K562 (cell line): ENCODE measurements at regions not wholly inside any gene's neighbourhood (a gene's known extent, or its start where the extent isn't known, plus 50 kb on each side); places are given as distances from the start of the nearest gene placed in this dataset.
A peak's percentile ranks its signal among the peaks of the same experiment; 100 is the strongest.

Source experiments
- ATAC-seq: fragments of 200-7000 bp; cut with Tn5 transposase; 3 replicates; pipeline ENCODE4 v1.9.1; 2020; ENCODE audit warnings: moderate library complexity
- BruUV-seq: library from RNA; stranded (reverse); fragments of 400-500 nt; replicated peaks from 2 replicates; lab custom pipeline; 2021; lab: Mats Ljungman, UMichigan
- CTCF ChIA-PET: fragments of 300-600 bp; formaldehyde crosslinking; extraction: SDS; loops from one replicate; lab custom pipeline; 2021; ENCODE audit warnings: low intra/inter-chr PET ratio; lab: Yijun Ruan, JAX
- POLR2A ChIA-PET: fragments of 300-600, 350-650 bp; sonication (Branson Sonifier 250); formaldehyde crosslinking; extraction: SDS; loops from one replicate; lab custom pipeline; 2021; ENCODE audit warnings: antibody characterized with exemption, inconsistent platforms; lab: Yijun Ruan, JAX
- DNase-seq, 4 experiments: peaks; one replicate each; pipeline versions ENCODE4 v3.0.0 to v3.0.0-alpha.2; 2011 to 2018; ENCODE audit warnings: low spot score in 3 of 4, mixed read lengths in 3 of 4; ENCODE audit errors: extremely low read depth in 1 of 4
- FAIRE-seq: peaks from 2 replicates; lab custom pipeline; 2011; peaks lifted over from hg19 to GRCh38; lab: Jason Lieb, UNC
- H2AFZ ChIP-seq: 2 replicates; pipeline ENCODE4 v1.6.0; 2011; ENCODE audit warnings: low read depth, low read length, control low read depth, inconsistent platforms
- H3K27ac ChIP-seq: fragments of 200-600 bp; 3 replicates; pipeline ENCODE4 v1.8.0; 2011; ENCODE audit warnings: low read depth, mild to moderate bottlenecking, control low read depth, inconsistent platforms, low read length, moderate library complexity, mixed read lengths; ENCODE audit errors: extremely low read depth
- H3K27me3 ChIP-seq, 2 experiments: fragments of 300-600 bp in 1 of 2; 2 replicates in 1 of 2; 3 replicates in 1 of 2; pipeline versions ENCODE4 v1.6.0 to v1.8.0; 2011; ENCODE audit warnings: inconsistent platforms in 2 of 2, low read length in 2 of 2, mild to moderate bottlenecking in 1 of 2, mixed read lengths in 1 of 2, moderate library complexity in 1 of 2; ENCODE audit not compliant: control insufficient read depth in 2 of 2, insufficient read depth in 2 of 2
- H3K36me3 ChIP-seq: fragments of 300-600 bp; 3 replicates; pipeline ENCODE4 v1.8.0; 2011; ENCODE audit warnings: mild to moderate bottlenecking, low read length, inconsistent platforms; ENCODE audit not compliant: control insufficient read depth, insufficient read depth
- H3K4me1 ChIP-seq, 2 experiments: fragments of 200-600 bp in 1 of 2; replicated peaks in 1 of 2; 2 replicates in 1 of 2; 3 replicates in 1 of 2; pipeline versions ENCODE4 v1.5.1 to v1.8.0; 2011; ENCODE audit warnings: inconsistent platforms in 2 of 2, low read length in 2 of 2, mild to moderate bottlenecking in 1 of 2, mixed read lengths in 1 of 2, moderate library complexity in 1 of 2; ENCODE audit not compliant: control insufficient read depth in 2 of 2, insufficient read depth in 2 of 2
- H3K4me2 ChIP-seq: 2 replicates; pipeline ENCODE4 v1.6.1; 2011; ENCODE audit warnings: low read length, control low read depth, inconsistent platforms, mixed read lengths; ENCODE audit not compliant: insufficient read depth
- H3K4me3 ChIP-seq: fragments of 200-600 bp; sonication (generic), shearing (Covaris generic); 2 replicates; pipeline ENCODE4 v1.5.1; 2016; ENCODE audit warnings: control low read depth, inconsistent platforms
- H3K79me2 ChIP-seq: fragments of 200-600 bp; 3 replicates; pipeline ENCODE4 v1.8.0; 2011; ENCODE audit warnings: low read length, inconsistent platforms; ENCODE audit not compliant: control insufficient read depth, insufficient read depth
- H3K9ac ChIP-seq, 2 experiments: 2 replicates each; pipeline versions ENCODE4 v1.6.0 to v1.6.1; 2011; ENCODE audit warnings: low read depth in 2 of 2, low read length in 2 of 2, control low read depth in 1 of 2, inconsistent platforms in 1 of 2, mild to moderate bottlenecking in 1 of 2, mixed read lengths in 1 of 2; ENCODE audit not compliant: insufficient read depth in 1 of 2
- H3K9me1 ChIP-seq: one replicate; pipeline ENCODE4 v1.6.0; 2011; ENCODE audit warnings: inconsistent platforms, mild to moderate bottlenecking, low read length, moderate library complexity; ENCODE audit not compliant: control insufficient read depth, insufficient read depth
- H3K9me3 ChIP-seq: replicated peaks from 2 replicates; pipeline ENCODE4 v1.5.1; 2011; ENCODE audit warnings: low read depth, low read length, inconsistent platforms; ENCODE audit not compliant: control insufficient read depth, insufficient read depth
- H4K20me1 ChIP-seq: replicated peaks from 2 replicates; pipeline ENCODE4 v1.6.1; 2011; ENCODE audit warnings: low read length, inconsistent platforms, mixed read lengths; ENCODE audit not compliant: control insufficient read depth, insufficient read depth
- HNRNPH1 ChIP-seq: fragments of 200-400 bp; formaldehyde crosslinking; optimal IDR thresholded peaks from 2 replicates; pipeline ENCODE3; 2017; ENCODE audit warnings: low read depth, mild to moderate bottlenecking, low read length, moderate library complexity
- NR0B1 ChIP-seq: fragments of 450-650 bp; IDR thresholded peaks from one replicate; pipeline ENCODE4 v1.6.1; 2018; ENCODE audit warnings: mild to moderate bottlenecking, moderate library complexity; ENCODE audit not compliant: partially characterized antibody
- NUFIP1 ChIP-seq: fragments of 450-650 bp; IDR thresholded peaks from 2 replicates; pipeline ENCODE4 v1.6.1; 2018; ENCODE audit not compliant: partially characterized antibody
- PKNOX1 ChIP-seq: fragments of 450-650 bp; IDR thresholded peaks from 2 replicates; pipeline ENCODE4 v1.6.1; 2016
- RERE ChIP-seq: sonication (generic); formaldehyde crosslinking; IDR thresholded peaks from 2 replicates; pipeline ENCODE4 v1.8.0; 2023; ENCODE audit warnings: missing genetic modification reagents, mild to moderate bottlenecking, borderline replicate concordance
- WGBS: fragments of 100-300 bp; shearing (Covaris generic); methylation state at CpG from one replicate; pipeline ENCODE4 v1.1.6; 2016; ENCODE audit warnings: low coverage, mixed read lengths; ENCODE audit not compliant: insufficient coverage; ENCODE audit errors: missing lambda C conversion rate; 5-methylcytosine and 5-hydroxymethylcytosine counted together
- in situ Hi-C: fragments of 300-500 bp; cut with MboI; formaldehyde crosslinking; loops from 4 replicates; pipeline ENCODE4 v1.15.0; 2018; ENCODE audit warnings: inconsistent platforms, mixed read lengths
- intact Hi-C: fragments of 100-400 bp; cut with micrococcal nuclease; formaldehyde crosslinking; loops from 2 replicates; pipeline ENCODE4 v1.14.2; 2022

- in situ Hi-C loops: no loop called here
- intact Hi-C loops: no loop called here
- no peak overlapping the region for H3K9ac ChIP-seq
- no peak for FAIRE-seq
- 0% methylated on average over 13 of the region's 13 CpGs for WGBS
- POLR2A ChIA-PET: interaction anchor here (1.5 kb wide), 1 partner anchor 13 kb away, joined by 3 read pairs; no protein-coding TSS in a partner anchor
- no peaks in the 10 kb centered on the region for H3K9me3 ChIP-seq
- ATAC-seq: no peak
- peaks cover 5 to 23% of the 10 kb centered on the region in 2 experiments; a peak in 4 of 5 replicates for H3K27me3 ChIP-seq
- H2AFZ ChIP-seq: no peak overlapping the region
- TF ChIP-seq NUFIP1 (no peak), PKNOX1 (peak; percentile 64)
- H3K4me3 ChIP-seq: no peak overlapping the region
- H3K79me2 ChIP-seq: no peaks in the 10 kb centered on the region
- H4K20me1 ChIP-seq: no peaks in the 10 kb centered on the region
- H3K9me1 ChIP-seq: no peaks in the 10 kb centered on the region
- H3K4me2 ChIP-seq: no peak overlapping the region
- CTCF ChIA-PET: no interaction called here
- BruUV-seq: no TSS peak
- DNase-seq: no peak
- no peaks in the 10 kb centered on the region for H3K4me1 ChIP-seq
- no peaks in the 10 kb centered on the region for H3K36me3 ChIP-seq
- no peak overlapping the region for H3K27ac ChIP-seq
Observed at GRCh38 chr5:133675376-133676154, 63.2 kb upstream of the FSTL4 start.

- peaks cover 0 to 16% of the 10 kb centered on the region in 2 experiments; a peak in 3 of 5 replicates for H3K27me3 ChIP-seq
- H3K9ac ChIP-seq: no peak overlapping the region
- no peaks in the 10 kb centered on the region for H3K79me2 ChIP-seq
- ChIA-PET POLR2A (no interaction called here), CTCF (no interaction called here)
- DNase-seq (no peak), ATAC-seq (no peak), FAIRE-seq (no peak)
- H3K4me3 ChIP-seq: no peak overlapping the region
- no TSS peak for BruUV-seq
- H3K4me2 ChIP-seq: no peak overlapping the region
- no peaks in the 10 kb centered on the region for H3K9me1 ChIP-seq
- H3K4me1 ChIP-seq: no peaks in the 10 kb centered on the region
- WGBS: 0% methylated on average over 2 of the region's 2 CpGs
- H3K36me3 ChIP-seq: no peaks in the 10 kb centered on the region
- no peak overlapping the region for H3K27ac ChIP-seq
- no peaks in the 10 kb centered on the region for H4K20me1 ChIP-seq
- in situ Hi-C loops: no loop called here
- H2AFZ ChIP-seq: no peak overlapping the region
- intact Hi-C loops: no loop called here
- no peaks in the 10 kb centered on the region for H3K9me3 ChIP-seq
- TF ChIP-seq RERE (CRISPR knock-in tag): no peak
- TF ChIP-seq NR0B1: no peak
- no peak for TF ChIP-seq HNRNPH1
Observed at GRCh38 chr5:133670336-133670735, 58.0 kb upstream of the FSTL4 start.
